GM13976 (cell line): ENCODE measurements at regions not wholly inside any gene's neighbourhood (a gene's known extent, or its start where the extent isn't known, plus 50 kb on each side); places are given as distances from the start of the nearest gene placed in this dataset.

Source experiments
- DNase-seq: peaks from one replicate; pipeline ENCODE4 v3.0.0; 2012; ENCODE audit warnings: low spot score
- CTCF ChIP-seq: IDR thresholded peaks from 2 replicates; pipeline ENCODE4 v1.5.1; 2012; ENCODE audit warnings: borderline replicate concordance, mild to moderate bottlenecking; ENCODE audit not compliant: insufficient read depth; ENCODE audit errors: extremely low read depth, missing control alignments, control extremely low read depth
- in situ Hi-C: fragments of 300-500 bp; cut with MboI; formaldehyde crosslinking; loops from one replicate; pipeline ENCODE4 v1.12.0; 2022; ENCODE audit warnings: low sequenced_read_pairs, mixed read lengths, inconsistent platforms; ENCODE audit not compliant: unreplicated experiment

- DNase-seq, result no peak
- no peak for TF ChIP-seq CTCF
- in situ Hi-C loops, result loop anchor here (25.0 kb wide), 1 partner anchor 696 kb away; no protein-coding TSS in a partner anchor
Measured at GRCh38 chr18:11533513-11533890, 75.9 kb upstream of the SLC35G4 start.

DNA sequence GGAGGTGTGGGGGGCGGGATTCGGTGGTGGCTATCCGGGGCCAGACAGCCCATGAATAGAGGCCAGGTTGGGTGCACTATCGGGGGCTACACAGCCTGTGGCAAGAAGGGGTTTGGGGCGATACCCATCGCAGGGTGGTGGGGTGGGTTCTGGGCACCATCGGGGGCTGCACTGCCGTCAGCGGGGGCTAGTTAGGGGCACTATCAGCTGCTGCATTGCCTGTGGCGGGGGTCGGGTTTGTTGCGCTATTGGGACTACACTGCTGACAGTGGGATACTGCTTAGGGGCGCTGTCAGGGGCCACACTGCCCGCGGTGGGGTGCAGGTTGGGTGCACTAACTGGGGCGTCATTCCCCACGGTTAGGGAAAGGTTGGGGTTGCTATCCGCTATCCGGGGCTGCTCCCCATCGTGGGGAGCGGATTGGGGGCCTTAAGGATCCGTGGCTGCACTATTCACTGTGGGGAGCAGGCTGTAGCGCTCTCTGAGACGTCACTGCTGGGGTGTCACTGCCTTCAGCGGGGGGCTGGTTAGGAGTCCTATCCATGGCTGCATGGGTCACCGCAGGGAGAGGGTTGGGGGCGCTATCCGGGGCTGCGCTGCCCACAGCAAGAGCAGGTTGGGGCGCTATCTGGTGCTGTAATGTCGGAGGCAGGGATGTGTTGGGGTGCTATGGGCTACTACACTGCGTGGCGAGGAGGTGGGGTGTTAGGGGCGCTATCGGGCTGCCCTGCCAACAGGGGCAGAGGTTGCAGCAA is 76.5 kb upstream of the SLC35G4 start:
- no peak for TF ChIP-seq CTCF
- no peak for DNase-seq
- in situ Hi-C loops, result loop anchor here (25.0 kb wide), 1 partner anchor 696 kb away; no protein-coding TSS in a partner anchor

DNA sequence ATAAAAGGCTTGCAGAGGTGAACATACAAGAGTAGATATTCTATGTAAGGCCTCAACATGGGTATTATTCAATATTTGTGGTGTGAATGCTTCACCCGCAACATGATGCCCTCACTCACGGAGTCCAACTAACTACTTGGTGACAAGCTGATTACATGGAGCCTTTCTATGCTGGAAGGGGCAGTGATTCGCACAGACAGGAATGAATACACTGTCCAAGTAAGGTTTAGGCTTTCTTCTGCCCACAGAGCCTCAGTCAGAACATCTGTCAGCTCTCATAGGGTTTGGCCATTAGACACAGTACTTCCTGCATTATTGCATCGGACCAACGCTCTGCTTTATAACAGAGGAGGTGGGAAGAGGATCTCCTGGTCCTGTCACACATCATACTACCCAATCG is 80.3 kb upstream of the SLC35G4 start:
- in situ Hi-C loops, result loop anchor here (10.0 to 25.0 kb wide), 2 partner anchors 214 to 692 kb away; no protein-coding TSS in a partner anchor

DNA sequence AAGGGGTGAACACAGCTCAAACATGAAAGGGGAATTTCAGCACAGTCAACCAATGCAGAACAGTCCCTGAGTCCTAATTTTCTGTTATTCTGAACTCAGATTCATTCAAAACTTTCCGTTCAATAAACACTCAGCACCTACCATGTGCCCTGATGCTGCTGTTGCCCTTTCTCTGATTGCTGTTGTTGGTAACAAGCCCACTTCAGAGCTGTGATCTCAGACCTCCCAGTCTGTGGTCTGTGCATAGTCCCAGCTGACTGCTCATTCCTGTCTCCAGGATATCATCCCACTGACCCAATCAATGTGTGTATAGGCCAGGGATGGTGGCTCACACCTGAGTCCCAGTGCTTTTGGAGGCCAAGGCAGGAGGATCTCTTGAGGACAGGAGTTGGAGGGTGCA is 82.7 kb upstream of the SLC35G4 start:
- in situ Hi-C loops, result loop anchor here (10.0 to 25.0 kb wide), 2 partner anchors 212 to 689 kb away; no protein-coding TSS in a partner anchor
- no peak for DNase-seq
- TF ChIP-seq CTCF, result no peak

More for the DNA sequence above, 80.3 kb upstream of the SLC35G4 start:
- no peak for TF ChIP-seq CTCF
- no peak for DNase-seq

DNA sequence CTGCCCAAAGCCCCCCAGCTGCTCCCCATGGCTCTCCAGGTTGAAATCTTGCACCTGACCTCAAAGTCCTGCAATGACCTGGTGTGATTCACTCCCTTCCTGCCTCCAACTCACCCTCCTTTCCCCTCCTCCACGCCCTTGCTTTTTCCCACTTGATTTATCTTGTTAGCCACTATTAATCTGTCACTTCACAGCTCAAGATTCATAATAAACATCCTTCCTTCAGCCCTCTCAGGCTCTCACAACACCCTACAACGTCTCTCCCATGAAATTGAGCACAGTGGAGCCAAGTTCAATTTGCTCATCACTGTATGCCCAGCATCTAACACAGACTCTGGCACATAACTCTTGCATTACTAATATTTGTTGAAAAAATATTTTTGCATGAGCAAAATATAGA is 85.6 kb upstream of the SLC35G4 start:
- no peak for DNase-seq
- no peak for TF ChIP-seq CTCF
- in situ Hi-C loops, result loop anchor here (10.0 kb wide), 1 partner anchor 209 kb away; no protein-coding TSS in a partner anchor

- in situ Hi-C loops, result loop anchor here (10.0 kb wide), 1 partner anchor 208 kb away; no protein-coding TSS in a partner anchor
- no peak for TF ChIP-seq CTCF
- DNase-seq, result no peak
Measured at GRCh38 chr18:11522992-11523391, 86.4 kb upstream of the SLC35G4 start.
